Fibroblast of the aortic adventitia (primary cell): ENCODE measurements at regions not wholly inside any gene's neighbourhood (a gene's known extent, or its start where the extent isn't known, plus 50 kb on each side); places are given as distances from the start of the nearest gene placed in this dataset.

ENCODE experiments used
- DNase-seq: peaks from one replicate; pipeline ENCODE4 v3.0.0-alpha.2; 2010; ENCODE audit warnings: low read depth
- H3K4me3 ChIP-seq: 2 replicates; pipeline ENCODE4 v1.5.1; 2011; ENCODE audit warnings: low read depth, mild to moderate bottlenecking, control low read depth, low read length, moderate library complexity
- CTCF ChIP-seq: IDR thresholded peaks from 2 replicates; pipeline ENCODE4 v1.5.1; 2011; ENCODE audit warnings: mild to moderate bottlenecking, low read length, control low read depth, inconsistent platforms; ENCODE audit not compliant: insufficient read depth

- H3K4me3 ChIP-seq, result no peak overlapping the region
- no peak for DNase-seq
- TF ChIP-seq CTCF, result no peak
Observed at GRCh38 chr17:77507111-77507885, 366.5 kb downstream of the SEC14L1 start.

GRCh38 chr17:77508047-77508715 lies 367.4 kb downstream of the SEC14L1 start:
- DNase-seq, result no peak
- no peak for TF ChIP-seq CTCF

DNA sequence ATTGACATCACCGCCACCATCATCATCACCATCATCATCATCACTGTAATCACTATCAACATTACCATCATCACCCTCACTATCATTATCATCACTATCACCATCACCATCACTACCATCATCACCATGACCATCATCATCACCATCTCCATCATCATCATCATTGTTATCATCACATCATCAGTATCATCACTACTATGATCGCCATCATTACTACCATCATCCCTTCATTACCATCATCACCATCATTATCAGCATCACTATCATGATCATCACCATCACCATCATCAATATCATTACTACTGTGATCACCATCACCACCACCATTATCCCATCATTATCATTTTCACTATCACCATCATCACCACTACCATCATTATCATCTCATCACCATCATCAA lies 368.3 kb downstream of the SEC14L1 start:
- no peak for DNase-seq
- no peak for TF ChIP-seq CTCF
- no peak overlapping the region for H3K4me3 ChIP-seq

More at GRCh38 chr17:77508047-77508715, 367.4 kb downstream of the SEC14L1 start:
- H3K4me3 ChIP-seq, result no peak overlapping the region

GRCh38 chr17:77509599-77509998 lies 368.8 kb downstream of the SEC14L1 start:
- TF ChIP-seq CTCF, result no peak
- no peak overlapping the region for H3K4me3 ChIP-seq
- no peak for DNase-seq

- DNase-seq, result no peak
- TF ChIP-seq CTCF, result no peak
- H3K4me3 ChIP-seq, result no peak overlapping the region
Observed at GRCh38 chr17:77510133-77510796, 369.5 kb downstream of the SEC14L1 start.

- H3K4me3 ChIP-seq, result no peak overlapping the region
- no peak for TF ChIP-seq CTCF
- DNase-seq, result no peak
Observed at GRCh38 chr17:77511514-77512061, 370.8 kb downstream of the SEC14L1 start.
